T-helper 2 cell treated with Interferon-gamma antibody and Interleukin-4, amounts not matched to agents 100 ng/mL and 5 ng/mL, for 36 hours (primary cell): ENCODE measurements at regions not wholly inside any gene's neighbourhood (a gene's known extent, or its start where the extent isn't known, plus 50 kb on each side); places are given as distances from the start of the nearest gene placed in this dataset.

Source experiments
- intact Hi-C: fragments of 100-400 bp; cut with micrococcal nuclease; formaldehyde crosslinking; loops from one replicate; pipeline ENCODE4 v1.15.1; 2023

- intact Hi-C loops = loop anchor here (10.0 kb wide), 1 partner anchor 298 kb away; no protein-coding TSS in a partner anchor
Measured at GRCh38 chr11:35046681-35047080, 92.3 kb upstream of the CD44 start.

- intact Hi-C loops = loop anchor here (10.0 kb wide), 1 partner anchor 298 kb away; no protein-coding TSS in a partner anchor
Measured at GRCh38 chr11:35047179-35047578, 91.8 kb upstream of the CD44 start.

- intact Hi-C loops = loop anchor here (10.0 kb wide), 1 partner anchor 297 kb away; no protein-coding TSS in a partner anchor
Measured at GRCh38 chr11:35047769-35048168, 91.2 kb upstream of the CD44 start.

GRCh38 chr11:35048346-35048745 lies 90.6 kb upstream of the CD44 start:
- intact Hi-C loops = loop anchor here (10.0 kb wide), 1 partner anchor 296 kb away; no protein-coding TSS in a partner anchor

GRCh38 chr11:35049859-35050531 lies 89.0 kb upstream of the CD44 start:
- intact Hi-C loops = loop anchor here (2.0 to 10.0 kb wide), 2 partner anchors 17 to 295 kb away; no protein-coding TSS in a partner anchor

- intact Hi-C loops = loop anchor here (2.0 kb wide), 1 partner anchor 16 kb away; no protein-coding TSS in a partner anchor
Measured at GRCh38 chr11:35050541-35050995, 88.4 kb upstream of the CD44 start.

- intact Hi-C loops = no loop called here
Measured at GRCh38 chr11:35056391-35057093, 82.4 kb upstream of the CD44 start.

GRCh38 chr11:35057926-35058668 lies 80.9 kb upstream of the CD44 start:
- intact Hi-C loops = no loop called here

GRCh38 chr11:35058669-35059434 lies 80.1 kb upstream of the CD44 start:
- intact Hi-C loops = no loop called here

- intact Hi-C loops = no loop called here
Measured at GRCh38 chr11:35061516-35062440, 77.2 kb upstream of the CD44 start.

- intact Hi-C loops = no loop called here
Measured at GRCh38 chr11:35063488-35063931, 75.5 kb upstream of the CD44 start.

GRCh38 chr11:35064114-35064800 lies 74.7 kb upstream of the CD44 start:
- intact Hi-C loops = no loop called here

- intact Hi-C loops = no loop called here
Measured at GRCh38 chr11:35065566-35065965, 73.4 kb upstream of the CD44 start.

GRCh38 chr11:35066030-35066429 lies 72.9 kb upstream of the CD44 start:
- intact Hi-C loops = loop anchor here (2.0 kb wide), 1 partner anchor 15 kb away; no protein-coding TSS in a partner anchor

GRCh38 chr11:35066783-35067423 lies 72.1 kb upstream of the CD44 start:
- intact Hi-C loops = loop anchor here (1.0 to 2.0 kb wide), 3 partner anchors 11 to 27 kb away; no protein-coding TSS in a partner anchor

- intact Hi-C loops = loop anchor here (10.0 kb wide), 1 partner anchor 273 kb away; no protein-coding TSS in a partner anchor
Measured at GRCh38 chr11:35071722-35072121, 67.2 kb upstream of the CD44 start.

GRCh38 chr11:35073691-35074419 lies 65.1 kb upstream of the CD44 start:
- intact Hi-C loops = loop anchor here (10.0 kb wide), 1 partner anchor 271 kb away; no protein-coding TSS in a partner anchor
